ENCODE measurements at regions not wholly inside any gene's neighbourhood (a gene's known extent, or its start where the extent isn't known, plus 50 kb on each side); places are given as distances from the start of the nearest gene placed in this dataset.

DNA sequence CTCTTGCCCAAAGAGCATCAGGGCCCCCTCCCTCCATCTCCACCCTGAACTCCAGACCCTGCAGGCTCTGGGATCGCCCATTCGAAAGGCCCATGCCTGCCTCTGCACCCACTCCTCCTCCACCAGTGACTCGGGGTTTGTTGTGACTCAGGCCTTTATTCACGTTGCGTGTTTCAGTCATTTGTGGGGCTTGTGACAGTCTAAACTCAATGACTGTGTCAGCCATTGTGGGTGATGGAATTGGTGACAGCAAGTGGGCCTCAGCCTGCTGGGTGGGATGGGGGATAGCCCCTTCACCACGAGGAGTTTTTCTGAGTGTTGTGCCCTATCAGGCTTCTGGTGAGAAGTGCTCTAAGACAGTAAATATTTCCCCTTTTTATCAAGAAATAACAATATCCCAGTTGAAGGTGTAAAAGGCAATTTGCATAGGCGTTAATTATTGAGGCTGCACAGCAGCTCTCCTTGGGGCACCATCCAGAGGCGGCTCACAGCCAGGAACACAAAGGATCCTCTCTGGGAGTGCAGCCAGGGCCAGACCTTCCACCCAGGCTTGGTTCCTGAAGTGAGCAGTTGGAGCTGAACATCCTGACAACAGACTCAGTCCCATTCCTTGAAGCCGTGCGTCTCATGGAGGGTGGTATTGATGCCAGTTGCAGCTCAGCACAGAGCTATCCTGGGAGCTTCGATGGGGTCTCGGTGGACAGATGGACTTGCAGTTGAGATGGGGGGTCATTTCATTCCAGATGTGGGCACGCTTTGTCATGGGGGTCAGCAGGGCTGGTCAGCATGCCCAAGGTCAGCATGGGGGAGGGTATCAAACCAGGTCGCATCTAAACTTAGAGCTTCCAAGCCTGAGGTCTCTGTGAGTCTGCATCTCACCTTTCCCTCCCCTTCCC lies 135.6 kb upstream of the CACNA1E start:
- no peaks in the 10 kb centered on the region for H3K36me3 ChIP-seq (ENCODE audit: insufficient read depth, low read length)
- H3K79me2 ChIP-seq (ENCODE audit: low read length), result no peaks in the 10 kb centered on the region
- DNase-seq, result no peak
- H3K4me2 ChIP-seq (ENCODE audit: low read depth, low read length, poor library complexity, severe bottlenecking), result no peak overlapping the region
- H3K9me2 ChIP-seq (replicated peaks; ENCODE audit: insufficient read depth, low read length), result no peaks in the 10 kb centered on the region
- H4K20me1 ChIP-seq (ENCODE audit: insufficient read depth, low read depth, low read length), result no peaks in the 10 kb centered on the region
- no peak overlapping the region for H3K4me3 ChIP-seq (ENCODE audit: low read length)
- no peak overlapping the region for H3K27ac ChIP-seq (ENCODE audit: low read length)
- no peak overlapping the region for H2AFZ ChIP-seq (ENCODE audit: low read length)
- no peaks in the 10 kb centered on the region for H3K27me3 ChIP-seq (ENCODE audit: low read length)
- no peaks in the 10 kb centered on the region for H3K9me3 ChIP-seq (ENCODE audit: low read length)
- H3K9ac ChIP-seq (ENCODE audit: low read length), result no peak overlapping the region
- no peaks in the 10 kb centered on the region for H3K4me1 ChIP-seq (ENCODE audit: low read length)

DNA sequence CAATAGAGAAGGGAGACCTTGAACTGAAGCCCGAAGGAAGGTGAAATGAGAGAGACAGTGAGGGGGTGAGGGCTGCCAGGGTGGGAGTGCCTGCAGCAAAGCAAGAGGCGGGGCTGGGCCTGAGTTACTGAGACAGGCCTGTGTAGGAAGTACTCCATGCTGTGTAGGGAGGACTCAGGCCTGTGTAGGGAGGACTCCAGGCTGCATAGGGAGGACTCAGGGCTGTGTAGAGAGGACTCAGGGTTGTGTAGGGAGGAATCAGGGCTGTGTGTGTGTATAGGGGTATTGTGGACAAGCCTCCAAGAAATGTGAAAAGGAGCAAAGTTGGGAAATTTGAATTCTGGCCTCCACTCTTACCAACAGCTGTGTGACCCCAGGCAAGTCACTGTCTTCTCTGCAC lies 133.8 kb upstream of the CACNA1E start:
- no peaks in the 10 kb centered on the region for H3K4me1 ChIP-seq (ENCODE audit: low read length)
- H3K9me2 ChIP-seq (replicated peaks; ENCODE audit: insufficient read depth, low read length), result no peaks in the 10 kb centered on the region
- H4K20me1 ChIP-seq (ENCODE audit: insufficient read depth, low read depth, low read length), result no peaks in the 10 kb centered on the region
- H3K9me3 ChIP-seq (ENCODE audit: low read length), result no peaks in the 10 kb centered on the region
- no peaks in the 10 kb centered on the region for H3K27me3 ChIP-seq (ENCODE audit: low read length)
- H3K9ac ChIP-seq (ENCODE audit: low read length), result no peak overlapping the region
- no peak overlapping the region for H3K4me2 ChIP-seq (ENCODE audit: low read depth, low read length, poor library complexity, severe bottlenecking)
- no peaks in the 10 kb centered on the region for H3K79me2 ChIP-seq (ENCODE audit: low read length)
- no peak for DNase-seq
- H3K27ac ChIP-seq (ENCODE audit: low read length), result no peak overlapping the region
- no peak overlapping the region for H3K4me3 ChIP-seq (ENCODE audit: low read length)
- no peaks in the 10 kb centered on the region for H3K36me3 ChIP-seq (ENCODE audit: insufficient read depth, low read length)
- no peak overlapping the region for H2AFZ ChIP-seq (ENCODE audit: low read length)

DNA sequence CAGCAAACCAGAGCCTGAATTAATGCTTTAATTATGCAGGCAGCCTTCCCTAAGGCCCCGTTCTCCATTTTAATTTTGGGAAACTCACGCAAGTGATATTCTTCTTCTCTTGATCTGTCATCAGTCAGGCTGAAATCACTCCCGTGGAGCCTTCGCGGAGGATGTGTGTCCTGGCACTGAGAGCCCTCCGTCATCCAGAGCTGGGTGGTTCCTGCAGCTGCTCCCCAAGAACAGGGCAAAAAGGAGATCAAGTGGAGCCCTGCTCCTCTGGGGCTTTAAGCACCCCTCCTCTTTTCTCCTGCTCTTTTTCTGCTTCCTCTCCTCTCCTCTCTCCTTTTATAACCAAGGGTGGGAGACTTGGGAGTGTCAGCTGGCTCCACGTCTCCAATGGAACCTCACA lies 133.2 kb upstream of the CACNA1E start:
- H3K4me1 ChIP-seq (ENCODE audit: low read length), result no peaks in the 10 kb centered on the region
- DNase-seq, result no peak
- no peak overlapping the region for H3K9ac ChIP-seq (ENCODE audit: low read length)
- H3K9me2 ChIP-seq (replicated peaks; ENCODE audit: insufficient read depth, low read length), result no peaks in the 10 kb centered on the region
- no peak overlapping the region for H3K4me3 ChIP-seq (ENCODE audit: low read length)
- no peaks in the 10 kb centered on the region for H3K9me3 ChIP-seq (ENCODE audit: low read length)
- H3K4me2 ChIP-seq (ENCODE audit: low read depth, low read length, poor library complexity, severe bottlenecking), result no peak overlapping the region
- no peak overlapping the region for H2AFZ ChIP-seq (ENCODE audit: low read length)
- no peaks in the 10 kb centered on the region for H3K36me3 ChIP-seq (ENCODE audit: insufficient read depth, low read length)
- H3K27me3 ChIP-seq (ENCODE audit: low read length), result no peaks in the 10 kb centered on the region
- H3K79me2 ChIP-seq (ENCODE audit: low read length), result no peaks in the 10 kb centered on the region
- no peaks in the 10 kb centered on the region for H4K20me1 ChIP-seq (ENCODE audit: insufficient read depth, low read depth, low read length)
- no peak overlapping the region for H3K27ac ChIP-seq (ENCODE audit: low read length)

DNA sequence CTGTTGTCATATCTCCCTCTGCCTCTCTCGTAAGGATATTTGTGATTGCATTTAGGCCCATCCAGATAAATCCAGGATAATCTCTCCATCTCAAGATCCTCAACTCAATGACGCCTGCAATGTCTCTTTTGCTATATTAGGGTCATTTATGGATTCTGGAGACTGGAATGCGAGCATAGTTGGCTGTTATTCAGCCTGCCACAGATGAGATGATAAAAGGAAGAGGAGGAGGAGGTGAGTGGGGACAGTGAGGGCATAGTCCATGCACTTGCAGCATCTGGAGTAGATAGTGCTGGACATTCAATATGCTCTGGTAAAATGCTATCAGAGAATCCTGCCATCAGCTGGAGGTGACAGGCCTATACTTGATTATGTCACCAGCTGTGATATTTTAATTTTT lies 131.6 kb upstream of the CACNA1E start:
- no peak overlapping the region for H3K4me3 ChIP-seq (ENCODE audit: low read length)
- no peaks in the 10 kb centered on the region for H3K4me1 ChIP-seq (ENCODE audit: low read length)
- no peak overlapping the region for H2AFZ ChIP-seq (ENCODE audit: low read length)
- H3K27ac ChIP-seq (ENCODE audit: low read length), result no peak overlapping the region
- H3K9ac ChIP-seq (ENCODE audit: low read length), result no peak overlapping the region
- no peaks in the 10 kb centered on the region for H3K36me3 ChIP-seq (ENCODE audit: insufficient read depth, low read length)
- no peak for DNase-seq
- no peaks in the 10 kb centered on the region for H4K20me1 ChIP-seq (ENCODE audit: insufficient read depth, low read depth, low read length)
- no peaks in the 10 kb centered on the region for H3K9me2 ChIP-seq (replicated peaks; ENCODE audit: insufficient read depth, low read length)
- H3K27me3 ChIP-seq (ENCODE audit: low read length), result no peaks in the 10 kb centered on the region
- no peak overlapping the region for H3K4me2 ChIP-seq (ENCODE audit: low read depth, low read length, poor library complexity, severe bottlenecking)
- H3K9me3 ChIP-seq (ENCODE audit: low read length), result no peaks in the 10 kb centered on the region
- no peaks in the 10 kb centered on the region for H3K79me2 ChIP-seq (ENCODE audit: low read length)

DNA sequence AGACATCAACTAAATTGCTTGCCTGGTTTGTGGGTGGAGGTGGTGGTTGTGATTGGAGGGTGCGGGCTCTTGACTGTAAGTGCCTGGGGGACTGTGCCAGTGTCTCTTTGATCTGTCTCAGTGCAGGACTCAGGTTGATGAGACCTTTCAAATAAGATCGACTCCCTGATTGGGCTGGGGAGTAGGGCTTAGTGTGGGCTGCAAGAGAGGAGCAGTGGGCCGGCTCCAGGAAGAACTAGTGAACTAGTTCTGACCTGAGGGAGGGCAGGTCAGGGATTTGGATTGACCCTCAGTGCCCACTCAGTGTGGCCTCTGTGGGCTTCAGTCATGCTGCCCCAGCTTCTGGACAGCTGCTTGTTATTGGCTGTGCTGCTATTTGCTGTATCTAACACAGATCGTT lies 130.6 kb upstream of the CACNA1E start:
- no peak overlapping the region for H3K27ac ChIP-seq (ENCODE audit: low read length)
- H3K9ac ChIP-seq (ENCODE audit: low read length), result no peak overlapping the region
- no peaks in the 10 kb centered on the region for H3K9me2 ChIP-seq (replicated peaks; ENCODE audit: insufficient read depth, low read length)
- DNase-seq, result no peak
- H3K4me1 ChIP-seq (ENCODE audit: low read length), result no peaks in the 10 kb centered on the region
- H3K36me3 ChIP-seq (ENCODE audit: insufficient read depth, low read length), result no peaks in the 10 kb centered on the region
- no peaks in the 10 kb centered on the region for H3K9me3 ChIP-seq (ENCODE audit: low read length)
- no peak overlapping the region for H2AFZ ChIP-seq (ENCODE audit: low read length)
- no peaks in the 10 kb centered on the region for H3K79me2 ChIP-seq (ENCODE audit: low read length)
- H4K20me1 ChIP-seq (ENCODE audit: insufficient read depth, low read depth, low read length), result no peaks in the 10 kb centered on the region
- no peak overlapping the region for H3K4me3 ChIP-seq (ENCODE audit: low read length)
- H3K4me2 ChIP-seq (ENCODE audit: low read depth, low read length, poor library complexity, severe bottlenecking), result no peak overlapping the region
- no peaks in the 10 kb centered on the region for H3K27me3 ChIP-seq (ENCODE audit: low read length)

DNA sequence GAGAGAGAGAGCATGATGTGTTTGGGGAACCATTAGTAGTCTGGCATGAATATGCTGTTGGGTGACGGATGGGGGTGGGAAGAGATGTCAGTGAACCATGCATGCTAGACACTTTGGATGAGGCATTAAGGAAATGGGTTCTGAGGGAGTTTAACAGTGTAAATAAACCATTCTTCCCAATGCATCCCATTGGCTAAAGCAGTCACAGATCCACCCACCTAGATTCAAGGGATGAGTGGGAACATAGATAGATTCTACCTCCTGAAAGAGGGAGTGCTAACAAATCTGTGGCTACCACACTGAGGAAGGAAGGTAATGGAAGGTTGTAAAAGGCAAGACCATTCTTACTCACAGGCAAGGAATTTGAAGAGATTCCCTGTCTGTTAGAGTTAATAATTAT lies 129.8 kb upstream of the CACNA1E start:
- Histone ChIP-seq H2AFZ (ENCODE audit: low read length) (no peak overlapping the region), H3K79me2 (ENCODE audit: low read length) (no peaks in the 10 kb centered on the region), H3K36me3 (ENCODE audit: insufficient read depth, low read length) (no peaks in the 10 kb centered on the region), H3K27me3 (ENCODE audit: low read length) (no peaks in the 10 kb centered on the region), H3K4me1 (ENCODE audit: low read length) (no peaks in the 10 kb centered on the region), H3K9me2 (replicated peaks; ENCODE audit: insufficient read depth, low read length) (no peaks in the 10 kb centered on the region), H3K9me3 (ENCODE audit: low read length) (no peaks in the 10 kb centered on the region), H4K20me1 (ENCODE audit: insufficient read depth, low read depth, low read length) (no peaks in the 10 kb centered on the region), H3K4me2 (ENCODE audit: low read depth, low read length, poor library complexity, severe bottlenecking) (no peak overlapping the region), H3K4me3 (ENCODE audit: low read length) (no peak overlapping the region), H3K27ac (ENCODE audit: low read length) (no peak overlapping the region), H3K9ac (ENCODE audit: low read length) (no peak overlapping the region)
- no peak for DNase-seq

DNA sequence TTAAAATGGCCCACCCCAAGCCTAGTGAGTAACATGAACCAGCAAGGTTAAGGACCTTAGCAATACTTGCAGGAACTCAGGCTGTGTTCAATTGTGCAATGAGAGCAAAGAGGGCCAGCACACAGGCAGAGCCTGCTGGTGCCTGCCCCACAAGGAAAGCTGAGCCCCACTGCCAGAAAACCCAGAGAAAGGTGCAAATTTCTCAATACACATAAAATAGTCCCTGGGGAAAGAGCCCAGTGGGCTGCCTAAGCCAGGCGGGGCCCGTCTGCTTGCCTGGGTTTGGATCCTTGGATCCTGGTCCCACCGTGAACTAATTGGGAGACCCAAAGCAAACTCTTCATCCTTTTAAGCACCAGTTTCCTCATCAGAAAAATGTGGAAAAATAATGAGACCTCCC lies 128.5 kb upstream of the CACNA1E start:
- Histone ChIP-seq H3K36me3 (ENCODE audit: insufficient read depth, low read length) (no peaks in the 10 kb centered on the region), H2AFZ (ENCODE audit: low read length) (no peak overlapping the region), H3K9me3 (ENCODE audit: low read length) (no peaks in the 10 kb centered on the region), H3K4me3 (ENCODE audit: low read length) (no peak overlapping the region), H3K9me2 (replicated peaks; ENCODE audit: insufficient read depth, low read length) (no peaks in the 10 kb centered on the region), H3K79me2 (ENCODE audit: low read length) (no peaks in the 10 kb centered on the region), H3K4me2 (ENCODE audit: low read depth, low read length, poor library complexity, severe bottlenecking) (no peak overlapping the region), H4K20me1 (ENCODE audit: insufficient read depth, low read depth, low read length) (no peaks in the 10 kb centered on the region), H3K9ac (ENCODE audit: low read length) (no peak overlapping the region), H3K27ac (ENCODE audit: low read length) (no peak overlapping the region), H3K4me1 (ENCODE audit: low read length) (no peaks in the 10 kb centered on the region), H3K27me3 (ENCODE audit: low read length) (no peaks in the 10 kb centered on the region)
- DNase-seq, result no peak

DNA sequence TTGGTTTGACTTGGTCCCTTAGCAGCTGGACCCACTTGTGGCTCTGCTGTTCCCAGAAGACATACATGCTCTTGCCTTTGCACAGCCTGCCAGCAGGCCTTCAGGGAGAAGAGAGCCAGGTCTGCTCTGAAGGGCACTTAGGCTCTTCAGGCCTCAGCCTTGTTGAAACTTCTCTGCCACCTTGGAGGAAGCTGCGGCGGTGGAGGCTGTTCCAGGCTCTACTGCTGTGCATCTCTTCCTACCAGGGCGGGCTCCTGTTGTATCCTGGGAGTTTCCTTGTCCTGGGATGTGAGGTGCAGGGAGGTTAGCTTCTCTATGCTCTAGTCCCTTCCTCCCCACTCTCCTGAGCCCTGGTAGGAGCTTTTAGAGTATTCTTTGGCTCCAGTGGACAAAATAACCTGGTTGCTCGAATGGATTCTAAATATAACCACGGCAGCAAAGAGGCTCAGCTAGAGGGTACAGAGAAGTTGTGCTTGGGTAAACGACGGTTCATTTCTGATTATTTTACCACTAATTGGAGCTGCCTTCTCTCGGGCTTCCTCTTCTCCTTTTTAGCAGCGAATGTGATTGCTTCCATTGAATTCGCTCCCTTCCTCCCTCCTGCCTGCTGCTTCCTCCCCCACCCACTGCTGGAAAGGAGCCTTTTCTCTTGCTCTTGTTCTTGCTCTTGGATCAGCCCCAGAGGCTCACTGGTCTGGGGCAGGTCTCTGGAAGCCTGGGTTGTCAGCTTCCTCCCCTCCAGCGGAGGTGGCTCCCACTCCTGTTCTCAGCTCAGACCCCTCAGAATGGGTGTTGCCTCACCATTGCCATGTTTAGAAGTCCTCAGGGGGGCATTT lies 126.6 kb upstream of the CACNA1E start:
- Histone ChIP-seq H3K36me3 (ENCODE audit: insufficient read depth, low read length) (no peaks in the 10 kb centered on the region), H3K27ac (ENCODE audit: low read length) (no peak overlapping the region), H3K27me3 (ENCODE audit: low read length) (no peaks in the 10 kb centered on the region), H3K4me1 (ENCODE audit: low read length) (no peaks in the 10 kb centered on the region), H3K9me3 (ENCODE audit: low read length) (no peaks in the 10 kb centered on the region), H3K79me2 (ENCODE audit: low read length) (no peaks in the 10 kb centered on the region), H3K9ac (ENCODE audit: low read length) (no peak overlapping the region), H3K4me2 (ENCODE audit: low read depth, low read length, poor library complexity, severe bottlenecking) (no peak overlapping the region), H3K9me2 (replicated peaks; ENCODE audit: insufficient read depth, low read length) (no peaks in the 10 kb centered on the region), H2AFZ (ENCODE audit: low read length) (no peak overlapping the region), H3K4me3 (ENCODE audit: low read length) (no peak overlapping the region), H4K20me1 (ENCODE audit: insufficient read depth, low read depth, low read length) (no peaks in the 10 kb centered on the region)
- DNase-seq, result no peak

All from Karpas-422 (cell line).